Activated CD4-positive, alpha-beta T cell treated with anti-CD3 and anti-CD28 coated beads, Interleukin-2, amount 10 ng/mL, durations not matched to agents 24 days and 14 days (primary cell): ENCODE measurements at regions not wholly inside any gene's neighbourhood (a gene's known extent, or its start where the extent isn't known, plus 50 kb on each side); places are given as distances from the start of the nearest gene placed in this dataset.
"Not testable (repeated sequence)": the region's sequence is repeated elsewhere in the genome, so short reads cannot be mapped to it uniquely, and the experiment has no call there.

Experiments
- DNase-seq: peaks from one replicate; pipeline ENCODE4 v3.0.0; 2022
- H3K27ac Mint-ChIP-seq: one replicate; pipeline ENCODE4 v1.8.0; 2022; ENCODE audit warnings: mild to moderate bottlenecking, mixed read lengths
- H3K27me3 Mint-ChIP-seq: one replicate; pipeline ENCODE4 v1.8.0; 2022; ENCODE audit warnings: mixed read lengths
- H3K36me3 Mint-ChIP-seq: one replicate; pipeline ENCODE4 v1.8.0; 2022; ENCODE audit warnings: low read depth, mild to moderate bottlenecking, mixed read lengths
- H3K4me1 Mint-ChIP-seq: one replicate; pipeline ENCODE4 v1.8.0; 2021; ENCODE audit warnings: mixed read lengths
- H3K4me3 Mint-ChIP-seq: one replicate; pipeline ENCODE4 v1.8.0; 2022; ENCODE audit warnings: mild to moderate bottlenecking, moderate library complexity, mixed read lengths
- H3K9me3 Mint-ChIP-seq: one replicate; pipeline ENCODE4 v1.8.0; 2021; ENCODE audit warnings: mixed read lengths
- intact Hi-C: fragments of 100-400 bp; cut with micrococcal nuclease; formaldehyde crosslinking; loops from one replicate; pipeline ENCODE4 v1.15.1; 2023

DNA sequence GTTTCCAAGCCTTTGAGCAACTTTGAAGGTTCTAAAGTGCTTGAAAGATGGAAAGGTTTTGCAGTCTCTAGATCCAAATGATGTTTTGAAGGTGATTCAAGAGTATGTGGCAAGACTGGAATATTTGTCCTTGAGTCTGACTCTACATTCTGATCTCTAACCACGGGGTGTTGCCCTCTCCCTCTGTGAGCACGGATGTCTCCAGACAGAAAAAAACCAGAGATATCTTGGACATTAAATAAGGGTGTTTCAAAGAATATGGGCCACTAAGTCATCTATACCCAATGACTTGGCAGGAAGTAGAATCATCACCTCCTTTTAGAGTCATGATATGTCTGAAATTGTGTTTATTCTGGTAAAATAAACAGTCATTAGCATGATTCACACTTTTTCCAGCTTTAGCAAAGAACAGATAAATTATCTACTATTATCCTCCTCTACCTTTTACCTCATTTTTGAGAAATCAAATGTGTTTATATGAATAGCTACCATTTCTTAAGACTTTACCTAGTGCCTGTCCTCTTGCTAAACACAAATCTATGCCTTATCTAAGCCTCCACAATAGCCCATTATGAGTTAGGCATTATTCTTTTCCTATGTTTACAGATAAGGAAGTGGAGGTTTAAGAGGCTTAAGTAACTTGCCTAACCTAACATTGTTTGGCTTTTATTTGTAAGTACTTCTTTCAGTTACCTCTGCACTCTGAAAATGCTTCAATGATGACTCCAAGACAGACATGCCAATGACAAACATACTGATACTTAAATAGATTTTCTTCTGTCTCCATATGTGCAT lies 384.4 kb downstream of the BMP2 start:
- H3K36me3 Mint-ChIP-seq = no peaks in the 10 kb centered on the region
- no peak for DNase-seq
- no peaks in the 10 kb centered on the region for H3K27me3 Mint-ChIP-seq
- no peaks in the 10 kb centered on the region for H3K4me1 Mint-ChIP-seq
- H3K27ac Mint-ChIP-seq = no peak overlapping the region
- intact Hi-C loops = no loop called here
- H3K4me3 Mint-ChIP-seq = no peak overlapping the region
- H3K9me3 Mint-ChIP-seq = peaks cover 4% of the 10 kb centered on the region

- DNase-seq = no peak
- H3K36me3 Mint-ChIP-seq = no peaks in the 10 kb centered on the region
- no peak overlapping the region for H3K27ac Mint-ChIP-seq
- no peaks in the 10 kb centered on the region for H3K9me3 Mint-ChIP-seq
- no peak overlapping the region for H3K4me3 Mint-ChIP-seq
- no peaks in the 10 kb centered on the region for H3K4me1 Mint-ChIP-seq
- no peaks in the 10 kb centered on the region for H3K27me3 Mint-ChIP-seq
- intact Hi-C loops = no loop called here
These were observed 387.8 kb downstream of the BMP2 start for GRCh38 chr20:7155282-7155681.

- no peak overlapping the region for H3K4me3 Mint-ChIP-seq
- no peak for DNase-seq
- intact Hi-C loops = no loop called here
- H3K9me3 Mint-ChIP-seq = no peaks in the 10 kb centered on the region
- H3K4me1 Mint-ChIP-seq = no peaks in the 10 kb centered on the region
- H3K27me3 Mint-ChIP-seq = no peaks in the 10 kb centered on the region
- H3K27ac Mint-ChIP-seq = no peak overlapping the region
- H3K36me3 Mint-ChIP-seq = no peaks in the 10 kb centered on the region
These were observed 388.3 kb downstream of the BMP2 start for GRCh38 chr20:7155794-7156193.

GRCh38 chr20:7159903-7160302 lies 392.4 kb downstream of the BMP2 start:
- Mint-ChIP-seq H3K4me1 (no peaks in the 10 kb centered on the region), H3K4me3 (no peak overlapping the region), H3K9me3 (no peaks in the 10 kb centered on the region), H3K36me3 (no peaks in the 10 kb centered on the region), H3K27me3 (no peaks in the 10 kb centered on the region), H3K27ac (no peak overlapping the region)
- no peak for DNase-seq
- intact Hi-C loops = no loop called here

- DNase-seq = no peak
- no peak overlapping the region for H3K27ac Mint-ChIP-seq
- intact Hi-C loops = no loop called here
- no peaks in the 10 kb centered on the region for H3K27me3 Mint-ChIP-seq
- no peaks in the 10 kb centered on the region for H3K4me1 Mint-ChIP-seq
- no peak overlapping the region for H3K4me3 Mint-ChIP-seq
- no peaks in the 10 kb centered on the region for H3K9me3 Mint-ChIP-seq
- no peaks in the 10 kb centered on the region for H3K36me3 Mint-ChIP-seq
These were observed 394.2 kb downstream of the BMP2 start for GRCh38 chr20:7161690-7162089.

DNA sequence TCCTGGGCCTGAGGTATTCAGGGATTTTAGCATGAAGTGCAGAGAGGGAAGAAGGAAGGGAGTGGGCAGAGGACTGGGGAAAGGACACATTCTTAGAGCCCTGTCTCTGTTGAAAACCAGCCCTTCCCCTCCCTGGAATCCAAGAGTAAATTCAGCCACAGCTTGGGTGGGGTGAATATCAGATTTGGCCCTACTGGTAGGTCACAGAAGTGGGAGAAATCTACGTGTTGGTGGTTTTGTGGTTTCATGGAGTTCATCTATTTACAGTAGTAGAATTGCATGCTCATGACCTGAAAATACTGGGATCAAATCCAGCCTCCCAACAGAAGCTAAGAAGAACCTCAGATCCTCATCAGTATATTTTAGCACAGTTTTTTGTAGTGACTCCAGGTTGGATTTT lies 404.4 kb downstream of the BMP2 start:
- no peaks in the 10 kb centered on the region for H3K9me3 Mint-ChIP-seq
- DNase-seq = no peak
- no peaks in the 10 kb centered on the region for H3K36me3 Mint-ChIP-seq
- H3K4me1 Mint-ChIP-seq = no peaks in the 10 kb centered on the region
- no peaks in the 10 kb centered on the region for H3K27me3 Mint-ChIP-seq
- H3K4me3 Mint-ChIP-seq = no peak overlapping the region
- H3K27ac Mint-ChIP-seq = no peak overlapping the region
- intact Hi-C loops = no loop called here

DNA sequence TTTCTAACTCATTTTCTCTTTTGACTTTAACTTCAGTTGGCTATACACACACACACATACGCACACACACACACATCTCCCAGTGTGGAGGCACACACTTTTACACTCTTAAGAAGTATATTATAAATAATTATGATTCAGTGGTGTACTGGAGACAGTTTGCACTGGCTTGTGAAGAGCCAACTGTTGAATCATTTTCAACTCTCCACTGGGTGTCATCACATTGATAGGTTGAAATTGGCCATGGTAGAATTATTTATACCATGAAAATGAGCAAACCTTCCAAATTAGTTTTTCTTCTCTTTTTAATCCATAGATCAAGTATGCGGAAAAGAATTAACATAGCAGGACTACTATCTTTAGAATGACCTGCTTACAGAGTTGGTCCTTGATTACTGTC lies 407.1 kb downstream of the BMP2 start:
- DNase-seq = no peak
- no peaks in the 10 kb centered on the region for H3K27me3 Mint-ChIP-seq
- H3K27ac Mint-ChIP-seq = no peak overlapping the region
- intact Hi-C loops = no loop called here
- H3K4me3 Mint-ChIP-seq = no peak overlapping the region
- H3K9me3 Mint-ChIP-seq = peaks cover 3% of the 10 kb centered on the region
- no peaks in the 10 kb centered on the region for H3K36me3 Mint-ChIP-seq
- no peaks in the 10 kb centered on the region for H3K4me1 Mint-ChIP-seq

GRCh38 chr20:7175827-7176226 lies 408.3 kb downstream of the BMP2 start:
- H3K36me3 Mint-ChIP-seq, H3K9me3 Mint-ChIP-seq, DNase-seq, H3K27ac Mint-ChIP-seq, intact Hi-C loops, H3K4me3 Mint-ChIP-seq, H3K27me3 Mint-ChIP-seq, H3K4me1 Mint-ChIP-seq: not testable (repeated sequence)

GRCh38 chr20:7178004-7178403 lies 410.5 kb downstream of the BMP2 start:
- no peak for DNase-seq
- no peaks in the 10 kb centered on the region for H3K36me3 Mint-ChIP-seq

DNA sequence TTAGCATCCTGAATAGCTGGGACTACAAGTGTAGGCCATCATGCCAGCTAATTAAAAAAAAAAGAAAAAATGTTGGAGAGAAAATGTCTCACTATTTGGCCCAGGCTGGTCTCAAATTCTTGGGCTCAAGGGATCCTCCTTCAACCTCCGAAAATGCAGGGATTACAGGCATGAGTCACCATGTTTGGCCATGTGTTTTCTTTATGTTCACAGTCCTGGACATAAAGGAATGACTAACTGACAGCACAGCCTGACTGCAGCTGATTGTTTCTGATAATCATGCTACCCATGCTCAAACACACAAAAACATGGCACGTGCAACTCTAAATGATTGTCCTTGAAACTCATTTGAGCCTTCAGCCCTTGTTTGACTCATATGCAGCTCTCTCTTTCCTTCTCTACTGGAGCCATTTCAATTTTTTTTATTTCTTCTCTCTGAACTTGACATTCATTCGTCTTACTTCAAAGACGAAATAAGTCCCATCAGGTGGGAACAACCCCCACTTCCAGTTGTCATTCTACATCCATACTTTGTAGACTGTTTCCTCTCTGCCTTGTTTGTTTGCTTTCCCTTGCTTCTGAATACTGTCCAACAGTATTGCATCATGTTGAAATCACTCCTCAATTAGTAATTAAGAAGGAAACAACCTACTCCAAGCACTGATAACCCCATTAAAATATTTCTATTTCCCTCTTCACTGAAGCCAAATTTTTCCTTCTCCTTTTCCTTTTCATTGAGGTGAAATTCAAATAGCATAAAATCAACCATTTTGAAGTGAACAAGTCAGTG lies 413.0 kb downstream of the BMP2 start:
- intact Hi-C loops = no loop called here
- no peaks in the 10 kb centered on the region for H3K27me3 Mint-ChIP-seq
- no peaks in the 10 kb centered on the region for H3K36me3 Mint-ChIP-seq
- no peak overlapping the region for H3K27ac Mint-ChIP-seq
- no peak overlapping the region for H3K4me3 Mint-ChIP-seq
- DNase-seq = no peak
- peaks cover 6% of the 10 kb centered on the region for H3K9me3 Mint-ChIP-seq
- H3K4me1 Mint-ChIP-seq = no peaks in the 10 kb centered on the region

More at GRCh38 chr20:7178004-7178403, 410.5 kb downstream of the BMP2 start:
- Mint-ChIP-seq H3K9me3 (peaks cover 6% of the 10 kb centered on the region), H3K4me3 (no peak overlapping the region), H3K27me3 (no peaks in the 10 kb centered on the region), H3K4me1 (no peaks in the 10 kb centered on the region), H3K27ac (no peak overlapping the region)
- intact Hi-C loops = no loop called here

DNA sequence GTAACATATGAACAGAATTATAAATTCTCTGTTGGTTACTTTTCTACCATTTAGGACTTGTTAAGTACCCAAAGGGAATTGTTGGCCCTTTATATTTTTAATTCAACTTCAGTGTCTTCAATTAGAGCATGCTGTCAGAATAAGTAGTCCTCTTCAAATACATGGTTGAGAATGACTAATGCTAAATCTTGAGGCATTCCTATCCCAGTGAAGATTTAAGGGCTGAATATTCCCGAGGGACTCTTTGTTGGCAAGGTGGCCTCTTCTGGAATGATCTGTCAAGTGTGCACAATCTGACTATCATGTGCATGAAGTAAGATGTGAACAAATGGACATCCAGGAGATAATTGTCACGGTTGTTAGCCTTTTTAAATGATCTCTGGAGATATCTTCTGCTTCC lies 421.7 kb downstream of the BMP2 start:
- Mint-ChIP-seq H3K4me3 (no peak overlapping the region), H3K27me3 (no peaks in the 10 kb centered on the region), H3K9me3 (peaks cover 4% of the 10 kb centered on the region), H3K27ac (no peak overlapping the region), H3K4me1 (no peaks in the 10 kb centered on the region), H3K36me3 (no peaks in the 10 kb centered on the region)
- intact Hi-C loops = no loop called here
- no peak for DNase-seq

- no peak for DNase-seq
- H3K36me3 Mint-ChIP-seq = no peaks in the 10 kb centered on the region
- no peaks in the 10 kb centered on the region for H3K27me3 Mint-ChIP-seq
- intact Hi-C loops = no loop called here
- no peak overlapping the region for H3K4me3 Mint-ChIP-seq
- no peaks in the 10 kb centered on the region for H3K4me1 Mint-ChIP-seq
- no peak overlapping the region for H3K27ac Mint-ChIP-seq
- H3K9me3 Mint-ChIP-seq = no peaks in the 10 kb centered on the region
These were observed 426.2 kb downstream of the BMP2 start for GRCh38 chr20:7193681-7194080.

DNA sequence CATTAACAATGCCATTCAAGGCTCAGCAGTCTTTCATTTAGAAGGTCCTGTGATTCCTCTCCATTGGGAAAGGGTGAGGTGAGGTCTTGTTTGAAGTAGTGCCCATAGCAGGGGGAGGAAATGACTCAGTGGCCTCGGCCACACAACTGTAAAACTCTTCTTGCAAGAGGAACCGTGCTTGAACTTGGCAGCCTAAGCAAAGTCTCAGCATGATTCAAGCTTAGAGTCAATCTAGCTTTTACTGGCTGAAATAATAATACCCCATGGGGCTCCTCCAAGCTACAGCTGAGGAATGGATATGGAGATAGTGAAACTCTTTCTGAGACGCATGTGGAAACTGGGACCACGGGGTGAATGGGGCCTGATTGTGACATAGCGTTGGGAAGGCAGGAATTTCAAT lies 428.2 kb downstream of the BMP2 start:
- no peak for DNase-seq
- intact Hi-C loops = no loop called here
- H3K4me3 Mint-ChIP-seq = no peak overlapping the region
- no peaks in the 10 kb centered on the region for H3K9me3 Mint-ChIP-seq
- H3K27me3 Mint-ChIP-seq = no peaks in the 10 kb centered on the region
- H3K27ac Mint-ChIP-seq = no peak overlapping the region
- no peaks in the 10 kb centered on the region for H3K36me3 Mint-ChIP-seq
- no peaks in the 10 kb centered on the region for H3K4me1 Mint-ChIP-seq

GRCh38 chr20:7196481-7196880 lies 429.0 kb downstream of the BMP2 start:
- H3K36me3 Mint-ChIP-seq = no peaks in the 10 kb centered on the region
- H3K27ac Mint-ChIP-seq = no peak overlapping the region
- no peaks in the 10 kb centered on the region for H3K4me1 Mint-ChIP-seq
- no peaks in the 10 kb centered on the region for H3K9me3 Mint-ChIP-seq
- DNase-seq = no peak
- H3K4me3 Mint-ChIP-seq = no peak overlapping the region
- intact Hi-C loops = no loop called here
- H3K27me3 Mint-ChIP-seq = no peaks in the 10 kb centered on the region
